ENCODE measurements at regions not wholly inside any gene's neighbourhood (a gene's known extent, or its start where the extent isn't known, plus 50 kb on each side); places are given as distances from the start of the nearest gene placed in this dataset.

- peaks cover 1% of the 10 kb centered on the region for H3K4me1 Mint-ChIP-seq
- no peak for ATAC-seq
- H3K27ac Mint-ChIP-seq, result no peak overlapping the region
- H3K4me3 Mint-ChIP-seq, result no peak overlapping the region
- no peaks in the 10 kb centered on the region for H3K36me3 Mint-ChIP-seq
- DNase-seq (ENCODE audit: low spot score in 2 of 2), result no peak
- no peaks in the 10 kb centered on the region for H3K9me3 Mint-ChIP-seq
Measured at GRCh38 chr1:212181015-212181882, 104.0 kb upstream of the PPP2R5A start.

- Mint-ChIP-seq H3K4me1 (peaks cover 10% of the 10 kb centered on the region), H3K27ac (no peak overlapping the region), H3K36me3 (no peaks in the 10 kb centered on the region), H3K4me3 (no peak overlapping the region), H3K9me3 (no peaks in the 10 kb centered on the region)
- ATAC-seq (no peak), DNase-seq (ENCODE audit: low spot score in 2 of 2) (no peak)
Measured at GRCh38 chr1:212182171-212182570, 103.0 kb upstream of the PPP2R5A start.

GRCh38 chr1:212182579-212182978 lies 102.6 kb upstream of the PPP2R5A start:
- Mint-ChIP-seq H3K4me1 (peaks cover 10% of the 10 kb centered on the region), H3K4me3 (no peak overlapping the region), H3K9me3 (no peaks in the 10 kb centered on the region), H3K27ac (no peak overlapping the region), H3K36me3 (no peaks in the 10 kb centered on the region)
- ATAC-seq (no peak), DNase-seq (ENCODE audit: low spot score in 2 of 2) (no peak)

GRCh38 chr1:212186427-212187207 lies 98.6 kb upstream of the PPP2R5A start:
- DNase-seq (ENCODE audit: low spot score in 2 of 2) (no peak), ATAC-seq (peak; percentile 39)
- no peaks in the 10 kb centered on the region for H3K36me3 Mint-ChIP-seq
- no peak overlapping the region for H3K4me3 Mint-ChIP-seq
- H3K9me3 Mint-ChIP-seq, result no peaks in the 10 kb centered on the region
- peak overlapping the region; percentile 10 for H3K27ac Mint-ChIP-seq
- H3K4me1 Mint-ChIP-seq, result peaks cover 28% of the 10 kb centered on the region

GRCh38 chr1:212188599-212189351 lies 96.4 kb upstream of the PPP2R5A start:
- no peak overlapping the region for H3K27ac Mint-ChIP-seq

GRCh38 chr1:212189352-212189738 lies 95.9 kb upstream of the PPP2R5A start:
- DNase-seq (ENCODE audit: low spot score in 2 of 2) (no peak), ATAC-seq (no peak)
- Mint-ChIP-seq H3K9me3 (no peaks in the 10 kb centered on the region), H3K4me3 (no peak overlapping the region), H3K36me3 (no peaks in the 10 kb centered on the region), H3K27ac (no peak overlapping the region), H3K4me1 (peaks cover 28% of the 10 kb centered on the region)

More at GRCh38 chr1:212188599-212189351, 96.4 kb upstream of the PPP2R5A start:
- Mint-ChIP-seq H3K4me3 (no peak overlapping the region), H3K36me3 (no peaks in the 10 kb centered on the region), H3K9me3 (no peaks in the 10 kb centered on the region), H3K4me1 (peaks cover 28% of the 10 kb centered on the region)
- DNase-seq (ENCODE audit: low spot score in 2 of 2), result no peak
- peak; percentile 91 for ATAC-seq

- H3K9me3 Mint-ChIP-seq, result no peaks in the 10 kb centered on the region
- peaks cover 28% of the 10 kb centered on the region for H3K4me1 Mint-ChIP-seq
- H3K4me3 Mint-ChIP-seq, result no peak overlapping the region
- no peak for ATAC-seq
- DNase-seq (ENCODE audit: low spot score in 2 of 2), result no peak
- H3K27ac Mint-ChIP-seq, result no peak overlapping the region
- no peaks in the 10 kb centered on the region for H3K36me3 Mint-ChIP-seq
Measured at GRCh38 chr1:212190169-212190568, 95.0 kb upstream of the PPP2R5A start.

- peaks cover 18% of the 10 kb centered on the region for H3K4me1 Mint-ChIP-seq
- DNase-seq (ENCODE audit: low spot score in 2 of 2) (no peak), ATAC-seq (no peak)
- H3K4me3 Mint-ChIP-seq, result no peak overlapping the region
- no peak overlapping the region for H3K27ac Mint-ChIP-seq
- no peaks in the 10 kb centered on the region for H3K36me3 Mint-ChIP-seq
- H3K9me3 Mint-ChIP-seq, result no peaks in the 10 kb centered on the region
Measured at GRCh38 chr1:212192261-212192998, 92.8 kb upstream of the PPP2R5A start.

- H3K4me1 Mint-ChIP-seq, result no peaks in the 10 kb centered on the region
- H3K9me3 Mint-ChIP-seq, result no peaks in the 10 kb centered on the region
- H3K4me3 Mint-ChIP-seq, result no peak overlapping the region
- H3K36me3 Mint-ChIP-seq, result no peaks in the 10 kb centered on the region
- ATAC-seq (no peak), DNase-seq (ENCODE audit: low spot score in 2 of 2) (no peak)
- H3K27ac Mint-ChIP-seq, result no peak overlapping the region
Measured at GRCh38 chr1:212196355-212196754, 88.9 kb upstream of the PPP2R5A start.

- no peaks in the 10 kb centered on the region for H3K36me3 Mint-ChIP-seq
Measured at GRCh38 chr1:212201461-212201860, 83.7 kb upstream of the PPP2R5A start.

GRCh38 chr1:212203630-212204029 lies 81.6 kb upstream of the PPP2R5A start:
- no peaks in the 10 kb centered on the region for H3K36me3 Mint-ChIP-seq
- H3K9me3 Mint-ChIP-seq, result no peaks in the 10 kb centered on the region
- no peak overlapping the region for H3K4me3 Mint-ChIP-seq
- H3K4me1 Mint-ChIP-seq, result no peaks in the 10 kb centered on the region
- DNase-seq (ENCODE audit: low spot score in 2 of 2) (no peak), ATAC-seq (no peak)
- H3K27ac Mint-ChIP-seq, result no peak overlapping the region

More at GRCh38 chr1:212201461-212201860, 83.7 kb upstream of the PPP2R5A start:
- H3K4me1 Mint-ChIP-seq, result no peaks in the 10 kb centered on the region
- no peak for DNase-seq (ENCODE audit: low spot score in 2 of 2)
- no peaks in the 10 kb centered on the region for H3K9me3 Mint-ChIP-seq
- H3K27ac Mint-ChIP-seq, result no peak overlapping the region
- no peak for ATAC-seq
- no peak overlapping the region for H3K4me3 Mint-ChIP-seq

- H3K4me1 Mint-ChIP-seq, result no peaks in the 10 kb centered on the region
- no peaks in the 10 kb centered on the region for H3K9me3 Mint-ChIP-seq
- no peak for ATAC-seq
- no peaks in the 10 kb centered on the region for H3K36me3 Mint-ChIP-seq
- no peak overlapping the region for H3K27ac Mint-ChIP-seq
- no peak for DNase-seq (ENCODE audit: low spot score in 2 of 2)
- H3K4me3 Mint-ChIP-seq, result no peak overlapping the region
Measured at GRCh38 chr1:212205006-212205405, 80.2 kb upstream of the PPP2R5A start.

- Mint-ChIP-seq H3K27ac (no peak overlapping the region), H3K36me3 (no peaks in the 10 kb centered on the region), H3K4me3 (no peak overlapping the region), H3K4me1 (no peaks in the 10 kb centered on the region), H3K9me3 (no peaks in the 10 kb centered on the region)
- ATAC-seq (no peak), DNase-seq (ENCODE audit: low spot score in 2 of 2) (no peak)
Measured at GRCh38 chr1:212205843-212206242, 79.4 kb upstream of the PPP2R5A start.

GRCh38 chr1:212207118-212207517 lies 78.1 kb upstream of the PPP2R5A start:
- Mint-ChIP-seq H3K9me3 (no peaks in the 10 kb centered on the region), H3K4me3 (no peak overlapping the region), H3K27ac (no peak overlapping the region), H3K4me1 (no peaks in the 10 kb centered on the region), H3K36me3 (no peaks in the 10 kb centered on the region)
- DNase-seq (ENCODE audit: low spot score in 2 of 2) (no peak), ATAC-seq (no peak)

Data from stimulated activated effector memory CD8-positive, alpha-beta T cell treated with anti-CD3 and anti-CD28 coated beads, Interleukin-12 subunit alpha, Interleukin-12 subunit beta, amount 100 ng/mL, for 72 hours (primary cell).